GM12878 (cell line): ENCODE measurements at regions not wholly inside any gene's neighbourhood (a gene's known extent, or its start where the extent isn't known, plus 50 kb on each side); places are given as distances from the start of the nearest gene placed in this dataset.
A peak's percentile ranks its signal among the peaks of the same experiment; 100 is the strongest.

Experiments
- ATF7 ChIP-seq: fragments of 450-650 bp; IDR thresholded peaks from 2 replicates; pipeline ENCODE4 v1.6.1; 2016; ENCODE audit warnings: low read depth, mild to moderate bottlenecking
- BCL3 ChIP-seq: IDR thresholded peaks from 2 replicates; pipeline ENCODE4 v1.6.1; 2011; ENCODE audit warnings: borderline replicate concordance, low read depth, mild to moderate bottlenecking, moderate library complexity, low read length; ENCODE audit not compliant: insufficient read depth, poor library complexity, severe bottlenecking
- CBX5 ChIP-seq: sonication (generic); IDR thresholded peaks from 2 replicates; pipeline ENCODE4 v1.6.1; 2016; ENCODE audit warnings: low read depth, moderate library complexity, mild to moderate bottlenecking, inconsistent platforms
- CREM ChIP-seq: IDR thresholded peaks from 2 replicates; pipeline ENCODE4 v1.6.1; 2014; ENCODE audit warnings: antibody characterized with exemption, low read depth
- IKZF2 ChIP-seq, 2 experiments: fragments of 450-650 bp; IDR thresholded peaks; 2 replicates each; pipeline ENCODE4 v1.6.1; 2017; ENCODE audit warnings: mild to moderate bottlenecking in 2 of 2, moderate library complexity in 2 of 2
- MEF2A ChIP-seq: IDR thresholded peaks from 2 replicates; pipeline ENCODE4 v1.6.1; 2011; ENCODE audit warnings: low read depth, mild to moderate bottlenecking, low read length, moderate library complexity; ENCODE audit not compliant: insufficient read depth
- MTA2 ChIP-seq: fragments of 450-650 bp; IDR thresholded peaks from 2 replicates; pipeline ENCODE4 v1.6.1; 2016; ENCODE audit warnings: low read depth, mild to moderate bottlenecking, moderate library complexity
- MTA3 ChIP-seq: IDR thresholded peaks from 2 replicates; pipeline ENCODE4 v1.6.1; 2012; ENCODE audit warnings: low read length, inconsistent platforms, borderline replicate concordance
- NFIC ChIP-seq: IDR thresholded peaks from 2 replicates; pipeline ENCODE4 v1.6.1; 2012; ENCODE audit warnings: low read depth, mild to moderate bottlenecking, inconsistent platforms, low read length, moderate library complexity
- RCOR1 ChIP-seq: conservative IDR thresholded peaks from 2 replicates; pipeline ENCODE4 v1.6.1; 2012; ENCODE audit warnings: low read depth, low read length, improper control_type of control experiment
- RUNX3 ChIP-seq: IDR thresholded peaks from 2 replicates; pipeline ENCODE4 v1.6.1; 2012; ENCODE audit warnings: low read length, inconsistent platforms
- SKIL ChIP-seq: fragments of 450-650 bp; IDR thresholded peaks from 2 replicates; pipeline ENCODE4 v1.6.1; 2017; ENCODE audit warnings: mild to moderate bottlenecking, low read depth, inconsistent platforms; ENCODE audit not compliant: poor library complexity, severe bottlenecking
- ZBED1 ChIP-seq: IDR thresholded peaks from 2 replicates; pipeline ENCODE4 v1.6.1; 2016; ENCODE audit warnings: borderline replicate concordance
- ZNF24 ChIP-seq: fragments of 450-650 bp; IDR thresholded peaks from 2 replicates; pipeline ENCODE4 v1.6.1; 2017; ENCODE audit warnings: antibody characterized with exemption, mild to moderate bottlenecking
- TF ChIP-seq, protein P1 (sequence below): IDR thresholded peaks from 2 replicates; pipeline ENCODE4 v1.6.1; 2012; ENCODE audit warnings: improper control_type of control experiment, low read depth, low read length; ENCODE audit not compliant: insufficient replicate concordance

GRCh38 chr6:132872923-132873322 lies 58.6 kb downstream of the RPS12 start (continued):
- TF ChIP-seq MTA2 (peak; percentile 90), CREM (peak; percentile 65), MTA3 (peak; percentile 62; the same call in 1 of the 2 replicates), ATF7 (peak; percentile 45; the same call in 1 of the 2 replicates), SKIL (peak; percentile 72), MEF2A (peak; percentile 79), RUNX3 (peak; percentile 98), ZBED1 (no peak), CBX5 (0 out of 2 replicates have a peak, but pooled peaks have one; percentile 36), RCOR1 (0 out of 2 replicates have a peak, but pooled peaks have one; percentile 66), ZNF24 (peak; percentile 47; the same call in 1 of the 2 replicates), IKZF2 (IDR thresholded peaks at IDR 0.05) (peak; percentile 26 to 53; a peak in 2 of 4 replicates), NFIC (peak; percentile 78), BCL3 (peak; percentile 47)
- TF ChIP-seq, protein P1, sequence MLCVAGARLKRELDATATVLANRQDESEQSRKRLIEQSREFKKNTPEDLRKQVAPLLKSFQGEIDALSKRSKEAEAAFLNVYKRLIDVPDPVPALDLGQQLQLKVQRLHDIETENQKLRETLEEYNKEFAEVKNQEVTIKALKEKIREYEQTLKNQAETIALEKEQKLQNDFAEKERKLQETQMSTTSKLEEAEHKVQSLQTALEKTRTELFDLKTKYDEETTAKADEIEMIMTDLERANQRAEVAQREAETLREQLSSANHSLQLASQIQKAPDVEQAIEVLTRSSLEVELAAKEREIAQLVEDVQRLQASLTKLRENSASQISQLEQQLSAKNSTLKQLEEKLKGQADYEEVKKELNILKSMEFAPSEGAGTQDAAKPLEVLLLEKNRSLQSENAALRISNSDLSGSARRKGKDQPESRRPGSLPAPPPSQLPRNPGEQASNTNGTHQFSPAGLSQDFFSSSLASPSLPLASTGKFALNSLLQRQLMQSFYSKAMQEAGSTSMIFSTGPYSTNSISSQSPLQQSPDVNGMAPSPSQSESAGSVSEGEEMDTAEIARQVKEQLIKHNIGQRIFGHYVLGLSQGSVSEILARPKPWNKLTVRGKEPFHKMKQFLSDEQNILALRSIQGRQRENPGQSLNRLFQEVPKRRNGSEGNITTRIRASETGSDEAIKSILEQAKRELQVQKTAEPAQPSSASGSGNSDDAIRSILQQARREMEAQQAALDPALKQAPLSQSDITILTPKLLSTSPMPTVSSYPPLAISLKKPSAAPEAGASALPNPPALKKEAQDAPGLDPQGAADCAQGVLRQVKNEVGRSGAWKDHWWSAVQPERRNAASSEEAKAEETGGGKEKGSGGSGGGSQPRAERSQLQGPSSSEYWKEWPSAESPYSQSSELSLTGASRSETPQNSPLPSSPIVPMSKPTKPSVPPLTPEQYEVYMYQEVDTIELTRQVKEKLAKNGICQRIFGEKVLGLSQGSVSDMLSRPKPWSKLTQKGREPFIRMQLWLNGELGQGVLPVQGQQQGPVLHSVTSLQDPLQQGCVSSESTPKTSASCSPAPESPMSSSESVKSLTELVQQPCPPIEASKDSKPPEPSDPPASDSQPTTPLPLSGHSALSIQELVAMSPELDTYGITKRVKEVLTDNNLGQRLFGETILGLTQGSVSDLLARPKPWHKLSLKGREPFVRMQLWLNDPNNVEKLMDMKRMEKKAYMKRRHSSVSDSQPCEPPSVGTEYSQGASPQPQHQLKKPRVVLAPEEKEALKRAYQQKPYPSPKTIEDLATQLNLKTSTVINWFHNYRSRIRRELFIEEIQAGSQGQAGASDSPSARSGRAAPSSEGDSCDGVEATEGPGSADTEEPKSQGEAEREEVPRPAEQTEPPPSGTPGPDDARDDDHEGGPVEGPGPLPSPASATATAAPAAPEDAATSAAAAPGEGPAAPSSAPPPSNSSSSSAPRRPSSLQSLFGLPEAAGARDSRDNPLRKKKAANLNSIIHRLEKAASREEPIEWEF = no peak
